ENCODE measurements at regions not wholly inside any gene's neighbourhood (a gene's known extent, or its start where the extent isn't known, plus 50 kb on each side); places are given as distances from the start of the nearest gene placed in this dataset.

DNA sequence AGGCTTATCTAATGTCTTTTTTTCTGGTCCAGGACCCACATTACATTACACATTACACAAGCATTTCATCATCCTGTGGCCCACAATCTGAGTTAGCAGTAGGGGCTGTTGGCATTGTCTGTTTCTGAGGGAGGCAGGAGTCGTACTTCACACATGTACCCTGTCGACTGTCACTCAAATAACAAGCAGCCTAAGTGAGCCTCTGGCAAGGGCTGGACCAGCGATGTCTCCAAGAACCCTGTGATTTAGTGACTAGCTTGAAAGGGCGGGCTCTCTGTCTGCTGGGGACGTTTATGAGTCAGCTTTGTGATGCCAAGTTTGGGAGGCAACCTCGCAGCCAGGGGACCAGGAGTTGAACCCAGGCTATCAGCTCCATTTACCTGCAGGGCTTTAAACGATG lies 251.4 kb downstream of the HS3ST3B1 start (continued):
- TF ChIP-seq, protein P1, sequence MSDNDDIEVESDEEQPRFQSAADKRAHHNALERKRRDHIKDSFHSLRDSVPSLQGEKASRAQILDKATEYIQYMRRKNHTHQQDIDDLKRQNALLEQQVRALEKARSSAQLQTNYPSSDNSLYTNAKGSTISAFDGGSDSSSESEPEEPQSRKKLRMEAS (IDR thresholded peaks at IDR 0.05): no peak

DNA sequence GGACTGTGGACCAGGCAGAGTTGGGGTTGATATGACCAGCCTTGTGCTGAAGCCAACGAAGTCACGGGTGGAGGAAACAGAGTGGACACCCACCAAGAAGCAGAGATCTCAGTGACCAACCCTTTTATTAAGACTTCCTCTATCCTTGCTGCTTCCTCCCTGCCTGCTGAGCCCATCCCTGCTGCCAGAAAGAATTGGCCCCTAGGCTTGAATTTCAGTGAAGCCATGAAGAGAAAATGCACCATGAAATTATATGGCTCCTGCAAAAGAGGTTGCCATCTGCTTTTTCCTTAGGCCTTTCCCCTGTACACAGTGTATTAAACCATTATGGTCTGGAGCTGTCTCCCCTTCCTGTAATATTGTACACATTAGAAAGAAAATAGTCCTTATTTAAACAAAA lies 246.7 kb downstream of the HS3ST3B1 start:
- TF ChIP-seq, protein P2, sequence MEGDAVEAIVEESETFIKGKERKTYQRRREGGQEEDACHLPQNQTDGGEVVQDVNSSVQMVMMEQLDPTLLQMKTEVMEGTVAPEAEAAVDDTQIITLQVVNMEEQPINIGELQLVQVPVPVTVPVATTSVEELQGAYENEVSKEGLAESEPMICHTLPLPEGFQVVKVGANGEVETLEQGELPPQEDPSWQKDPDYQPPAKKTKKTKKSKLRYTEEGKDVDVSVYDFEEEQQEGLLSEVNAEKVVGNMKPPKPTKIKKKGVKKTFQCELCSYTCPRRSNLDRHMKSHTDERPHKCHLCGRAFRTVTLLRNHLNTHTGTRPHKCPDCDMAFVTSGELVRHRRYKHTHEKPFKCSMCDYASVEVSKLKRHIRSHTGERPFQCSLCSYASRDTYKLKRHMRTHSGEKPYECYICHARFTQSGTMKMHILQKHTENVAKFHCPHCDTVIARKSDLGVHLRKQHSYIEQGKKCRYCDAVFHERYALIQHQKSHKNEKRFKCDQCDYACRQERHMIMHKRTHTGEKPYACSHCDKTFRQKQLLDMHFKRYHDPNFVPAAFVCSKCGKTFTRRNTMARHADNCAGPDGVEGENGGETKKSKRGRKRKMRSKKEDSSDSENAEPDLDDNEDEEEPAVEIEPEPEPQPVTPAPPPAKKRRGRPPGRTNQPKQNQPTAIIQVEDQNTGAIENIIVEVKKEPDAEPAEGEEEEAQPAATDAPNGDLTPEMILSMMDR (IDR thresholded peaks at IDR 0.05 in 2 of 3, conservative IDR thresholded peaks at IDR 0.05 in 1 of 3; ENCODE audit: borderline replicate concordance in 1 of 3, insufficient read depth in 1 of 3, low read depth in 2 of 3, low read length in 2 of 3): no peak
- no peak for TF ChIP-seq ELF1 (IDR thresholded peaks at IDR 0.05; ENCODE audit: borderline replicate concordance, low read depth)
- no peak for TF ChIP-seq JUND (IDR thresholded peaks at IDR 0.05)
- no peak for TF ChIP-seq CBX3 (IDR thresholded peaks at IDR 0.05; ENCODE audit: low read depth)
- TF ChIP-seq ZFX (IDR thresholded peaks at IDR 0.05): no peak
- TF ChIP-seq, protein P3, sequence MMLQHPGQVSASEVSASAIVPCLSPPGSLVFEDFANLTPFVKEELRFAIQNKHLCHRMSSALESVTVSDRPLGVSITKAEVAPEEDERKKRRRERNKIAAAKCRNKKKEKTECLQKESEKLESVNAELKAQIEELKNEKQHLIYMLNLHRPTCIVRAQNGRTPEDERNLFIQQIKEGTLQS (IDR thresholded peaks at IDR 0.05): no peak
- TF ChIP-seq EGR1 (IDR thresholded peaks at IDR 0.05; ENCODE audit: low read depth): no peak
- TF ChIP-seq TCF7L2 (IDR thresholded peaks at IDR 0.05; ENCODE audit: borderline replicate concordance, extremely low read depth, insufficient read depth, insufficient read length): no peak
- no peak for TF ChIP-seq SP1 (IDR thresholded peaks at IDR 0.05; ENCODE audit: low read depth)
- TF ChIP-seq ZNF274 (IDR thresholded peaks at IDR 0.05; ENCODE audit: low read depth, low read length): no peak
- TF ChIP-seq, protein P4, sequence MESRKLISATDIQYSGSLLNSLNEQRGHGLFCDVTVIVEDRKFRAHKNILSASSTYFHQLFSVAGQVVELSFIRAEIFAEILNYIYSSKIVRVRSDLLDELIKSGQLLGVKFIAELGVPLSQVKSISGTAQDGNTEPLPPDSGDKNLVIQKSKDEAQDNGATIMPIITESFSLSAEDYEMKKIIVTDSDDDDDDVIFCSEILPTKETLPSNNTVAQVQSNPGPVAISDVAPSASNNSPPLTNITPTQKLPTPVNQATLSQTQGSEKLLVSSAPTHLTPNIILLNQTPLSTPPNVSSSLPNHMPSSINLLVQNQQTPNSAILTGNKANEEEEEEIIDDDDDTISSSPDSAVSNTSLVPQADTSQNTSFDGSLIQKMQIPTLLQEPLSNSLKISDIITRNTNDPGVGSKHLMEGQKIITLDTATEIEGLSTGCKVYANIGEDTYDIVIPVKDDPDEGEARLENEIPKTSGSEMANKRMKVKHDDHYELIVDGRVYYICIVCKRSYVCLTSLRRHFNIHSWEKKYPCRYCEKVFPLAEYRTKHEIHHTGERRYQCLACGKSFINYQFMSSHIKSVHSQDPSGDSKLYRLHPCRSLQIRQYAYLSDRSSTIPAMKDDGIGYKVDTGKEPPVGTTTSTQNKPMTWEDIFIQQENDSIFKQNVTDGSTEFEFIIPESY (IDR thresholded peaks at IDR 0.05; ENCODE audit: extremely low read depth, insufficient replicate concordance, low read length): no peak
- no peak for TF ChIP-seq SRF (IDR thresholded peaks at IDR 0.05; ENCODE audit: low read depth)
- no peak for TF ChIP-seq POLR2A (IDR thresholded peaks at IDR 0.05; ENCODE audit: borderline replicate concordance, extremely low read depth, insufficient read depth, insufficient read length)
- no peak for TF ChIP-seq FOSL1 (IDR thresholded peaks at IDR 0.05; ENCODE audit: low read depth)
- no peak for TF ChIP-seq POLR2AphosphoS5 (IDR thresholded peaks at IDR 0.05; ENCODE audit: low read depth, low read length)
- TF ChIP-seq EZH2 (IDR thresholded peaks at IDR 0.05): no peak
- TF ChIP-seq, protein P5, sequence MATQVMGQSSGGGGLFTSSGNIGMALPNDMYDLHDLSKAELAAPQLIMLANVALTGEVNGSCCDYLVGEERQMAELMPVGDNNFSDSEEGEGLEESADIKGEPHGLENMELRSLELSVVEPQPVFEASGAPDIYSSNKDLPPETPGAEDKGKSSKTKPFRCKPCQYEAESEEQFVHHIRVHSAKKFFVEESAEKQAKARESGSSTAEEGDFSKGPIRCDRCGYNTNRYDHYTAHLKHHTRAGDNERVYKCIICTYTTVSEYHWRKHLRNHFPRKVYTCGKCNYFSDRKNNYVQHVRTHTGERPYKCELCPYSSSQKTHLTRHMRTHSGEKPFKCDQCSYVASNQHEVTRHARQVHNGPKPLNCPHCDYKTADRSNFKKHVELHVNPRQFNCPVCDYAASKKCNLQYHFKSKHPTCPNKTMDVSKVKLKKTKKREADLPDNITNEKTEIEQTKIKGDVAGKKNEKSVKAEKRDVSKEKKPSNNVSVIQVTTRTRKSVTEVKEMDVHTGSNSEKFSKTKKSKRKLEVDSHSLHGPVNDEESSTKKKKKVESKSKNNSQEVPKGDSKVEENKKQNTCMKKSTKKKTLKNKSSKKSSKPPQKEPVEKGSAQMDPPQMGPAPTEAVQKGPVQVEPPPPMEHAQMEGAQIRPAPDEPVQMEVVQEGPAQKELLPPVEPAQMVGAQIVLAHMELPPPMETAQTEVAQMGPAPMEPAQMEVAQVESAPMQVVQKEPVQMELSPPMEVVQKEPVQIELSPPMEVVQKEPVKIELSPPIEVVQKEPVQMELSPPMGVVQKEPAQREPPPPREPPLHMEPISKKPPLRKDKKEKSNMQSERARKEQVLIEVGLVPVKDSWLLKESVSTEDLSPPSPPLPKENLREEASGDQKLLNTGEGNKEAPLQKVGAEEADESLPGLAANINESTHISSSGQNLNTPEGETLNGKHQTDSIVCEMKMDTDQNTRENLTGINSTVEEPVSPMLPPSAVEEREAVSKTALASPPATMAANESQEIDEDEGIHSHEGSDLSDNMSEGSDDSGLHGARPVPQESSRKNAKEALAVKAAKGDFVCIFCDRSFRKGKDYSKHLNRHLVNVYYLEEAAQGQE (IDR thresholded peaks at IDR 0.05; ENCODE audit: low read depth): no peak
- no peak for TF ChIP-seq YY1 (IDR thresholded peaks at IDR 0.05; ENCODE audit: extremely low read depth, insufficient replicate concordance, low read depth, low read length)
- H4K20me1 ChIP-seq (ENCODE audit: insufficient read depth): no peaks in the 10 kb centered on the region
- no peak for ATAC-seq
- H3K4me3 ChIP-seq (replicated peaks in 1 of 2; ENCODE audit: low read depth in 1 of 2, low read length in 2 of 2): no peak overlapping the region
- H3K36me3 ChIP-seq (ENCODE audit: control insufficient read depth in 1 of 2, insufficient read depth in 2 of 2, low read length in 2 of 2): no peaks in the 10 kb centered on the region
- ChIA-PET CTCF (no interaction called here), POLR2A (no interaction called here), RAD21 (ENCODE audit: low non-redundant PET in 1 of 2, low total read pairs in 2 of 2, uncharacterized antibody in 2 of 2, unreplicated experiment in 2 of 2) (no interaction called here)
- no peak overlapping the region for H2AFZ ChIP-seq (ENCODE audit: low read depth, low read length, poor library complexity, severe bottlenecking)
- H3K9me2 ChIP-seq (ENCODE audit: insufficient read depth): no peaks in the 10 kb centered on the region
- no peaks in the 10 kb centered on the region for H3K79me2 ChIP-seq (ENCODE audit: insufficient read depth, low read length)
- no peak overlapping the region for H3K9ac ChIP-seq (ENCODE audit: low read length)
- no TSS peak for BruUV-seq (replicated peaks)
- no peaks in the 10 kb centered on the region for H3K4me1 ChIP-seq (ENCODE audit: control insufficient read depth in 1 of 2, insufficient read depth in 2 of 2, low read length in 2 of 2)
- H3K4me2 ChIP-seq (ENCODE audit: low read length): no peak overlapping the region
- no peak for DNase-seq (ENCODE audit: low read depth, low spot score)
- H3K9me3 ChIP-seq (ENCODE audit: control insufficient read depth in 1 of 2, insufficient read depth in 1 of 2, low read depth in 1 of 2, low read length in 2 of 2): peaks cover 0 to 9% of the 10 kb centered on the region in 2 experiments; a peak in 1 of 4 replicates
- intact Hi-C loops (cut with micrococcal nuclease): no loop called here
- H3K27ac ChIP-seq (ENCODE audit: low read depth, low read length): no peak overlapping the region
- H3K27me3 ChIP-seq (ENCODE audit: insufficient read depth, low read length): no peaks in the 10 kb centered on the region
